B cell (primary cell): ENCODE measurements at regions not wholly inside any gene's neighbourhood (a gene's known extent, or its start where the extent isn't known, plus 50 kb on each side); places are given as distances from the start of the nearest gene placed in this dataset.

ENCODE experiments used
- ATAC-seq: fragments of 200-7000 bp; cut with Tn5 transposase; one replicate; pipeline ENCODE4 v1.10.0; 2021; ENCODE audit warnings: low read depth, mild to moderate bottlenecking, moderate number of reproducible peaks, moderate library complexity
- CTCF ChIA-PET: fragments of 350-600 bp; sonication (Branson Sonifier 250); formaldehyde crosslinking; loops from one replicate; lab custom pipeline; 2021; ENCODE audit warnings: antibody characterized with exemption, inconsistent platforms; lab: Charles Lee
- POLR2A ChIA-PET: fragments of 350-600 bp; sonication (Branson Sonifier 250); formaldehyde crosslinking; loops from one replicate; lab custom pipeline; 2021; ENCODE audit warnings: antibody characterized with exemption; lab: Charles Lee
- DNase-seq: peaks from one replicate; pipeline ENCODE4 v3.0.0; 2013
- H2AFZ ChIP-seq: 2 replicates; pipeline ENCODE4 v1.6.1; 2012; ENCODE audit warnings: mild to moderate bottlenecking, low read depth, low read length; ENCODE audit not compliant: insufficient read depth, poor library complexity, severe bottlenecking
- H3K27ac ChIP-seq, 2 donors: 1 replicate in 1 of 2; 2 replicates in 1 of 2; pipeline ENCODE4 v1.5.1; 2012 to 2013; ENCODE audit warnings: low read length in 2 of 2, mild to moderate bottlenecking in 2 of 2, moderate library complexity in 1 of 2
- H3K27me3 ChIP-seq, 4 experiments: fragments of 200-600 bp in 1 of 4; sonication (generic) in 1 of 4; replicated peaks in 1 of 4; 1 replicate in 2 of 4; 2 replicates in 2 of 4; pipeline versions ENCODE4 v1.6.1 to v1.7.0; 2013 to 2016; ENCODE audit warnings: low read length in 3 of 4, mild to moderate bottlenecking in 2 of 4, mixed read lengths in 1 of 4, moderate library complexity in 1 of 4; ENCODE audit not compliant: insufficient read depth in 4 of 4, control insufficient read depth in 3 of 4; ENCODE audit errors: control extremely low read depth in 1 of 4
- H3K36me3 ChIP-seq, 2 experiments: replicated peaks in 1 of 2; 1 replicate in 1 of 2; 2 replicates in 1 of 2; pipeline versions ENCODE4 v1.6.1 to v1.7.1; 2013; ENCODE audit warnings: low read length in 1 of 2; ENCODE audit not compliant: insufficient read depth in 2 of 2, control insufficient read depth in 1 of 2; ENCODE audit errors: control extremely low read depth in 1 of 2, extremely low read depth in 1 of 2
- H3K4me1 ChIP-seq, 2 donors: fragments of 200-600 bp in 1 of 2; sonication (generic) in 1 of 2; 1 replicate in 1 of 2; 2 replicates in 1 of 2; pipeline versions ENCODE4 v1.5.1 to v1.6.1; 2013 to 2017; ENCODE audit warnings: low read length in 2 of 2; ENCODE audit not compliant: control insufficient read depth in 2 of 2, insufficient read depth in 2 of 2
- H3K4me2 ChIP-seq: replicated peaks from 2 replicates; pipeline ENCODE3; 2012; ENCODE audit warnings: mild to moderate bottlenecking, low read depth, low read length; ENCODE audit not compliant: poor library complexity, severe bottlenecking
- H3K4me3 ChIP-seq, 5 experiments: fragments of 200-600 bp in 1 of 5; sonication (generic) in 1 of 5; 1 replicate in 3 of 5; 2 replicates in 2 of 5; pipeline versions ENCODE4 v1.5.1 to v1.7.0; 2011 to 2016; ENCODE audit warnings: low read length in 4 of 5, mild to moderate bottlenecking in 4 of 5, low read depth in 2 of 5, control low read depth in 1 of 5, moderate library complexity in 1 of 5; ENCODE audit not compliant: insufficient read depth in 1 of 5; ENCODE audit errors: control extremely low read depth in 1 of 5, extremely low read depth in 1 of 5
- H3K79me2 ChIP-seq: fragments of 200-600 bp; sonication (generic); one replicate; pipeline ENCODE4 v1.6.0; 2016; ENCODE audit warnings: low read length; ENCODE audit not compliant: control insufficient read depth, insufficient read depth
- H3K9ac ChIP-seq: fragments of 200-600 bp; sonication (generic); 2 replicates; pipeline ENCODE4 v1.6.1; 2017; ENCODE audit warnings: mild to moderate bottlenecking, low read length, moderate library complexity
- H3K9me3 ChIP-seq, 3 donors: one replicate each; pipeline versions ENCODE4 v1.6.1 to v1.7.1; 2013; ENCODE audit warnings: low read length in 2 of 3; ENCODE audit not compliant: control insufficient read depth in 2 of 3, insufficient read depth in 1 of 3; ENCODE audit errors: control extremely low read depth in 1 of 3
- H4K20me1 ChIP-seq: 2 replicates; pipeline ENCODE4 v1.6.0; 2012; ENCODE audit warnings: mild to moderate bottlenecking, low read length; ENCODE audit not compliant: insufficient read depth, control insufficient read depth, poor library complexity, severe bottlenecking
- H3K27ac Mint-ChIP-seq: one replicate; pipeline ENCODE4 v1.8.0; 2021; ENCODE audit warnings: mixed read lengths
- H3K27me3 Mint-ChIP-seq: one replicate; pipeline ENCODE4 v1.8.0; 2021; ENCODE audit warnings: mixed read lengths
- H3K4me1 Mint-ChIP-seq: one replicate; pipeline ENCODE4 v1.8.0; 2021; ENCODE audit warnings: mixed read lengths
- H3K4me3 Mint-ChIP-seq: one replicate; pipeline ENCODE4 v1.8.0; 2021; ENCODE audit warnings: mixed read lengths
- H3K9me3 Mint-ChIP-seq: one replicate; pipeline ENCODE4 v1.8.0; 2022; ENCODE audit warnings: mixed read lengths; ENCODE audit not compliant: insufficient read depth
- EZH2 ChIP-seq: IDR thresholded peaks from 2 replicates; pipeline ENCODE4 v1.6.1; 2012; ENCODE audit warnings: borderline replicate concordance, low read depth, mild to moderate bottlenecking, moderate library complexity, low read length; ENCODE audit not compliant: insufficient read depth, poor library complexity, severe bottlenecking
- WGBS: methylation state at CpG from one replicate; pipeline ENCODE4 v1.1.5; 2013; ENCODE audit warnings: missing lambda C conversion rate; ENCODE audit not compliant: insufficient coverage; 5-methylcytosine and 5-hydroxymethylcytosine counted together
- intact Hi-C: fragments of 100-400 bp; cut with micrococcal nuclease; formaldehyde crosslinking; loops from one replicate; pipeline ENCODE4 v1.10.0; 2022
- TF ChIP-seq, protein P1 (sequence below): fragments of 200-600 bp; IDR thresholded peaks from one replicate; pipeline ENCODE4 v1.8.0; 2022; ENCODE audit warnings: antibody characterized with exemption, mild to moderate bottlenecking

DNA sequence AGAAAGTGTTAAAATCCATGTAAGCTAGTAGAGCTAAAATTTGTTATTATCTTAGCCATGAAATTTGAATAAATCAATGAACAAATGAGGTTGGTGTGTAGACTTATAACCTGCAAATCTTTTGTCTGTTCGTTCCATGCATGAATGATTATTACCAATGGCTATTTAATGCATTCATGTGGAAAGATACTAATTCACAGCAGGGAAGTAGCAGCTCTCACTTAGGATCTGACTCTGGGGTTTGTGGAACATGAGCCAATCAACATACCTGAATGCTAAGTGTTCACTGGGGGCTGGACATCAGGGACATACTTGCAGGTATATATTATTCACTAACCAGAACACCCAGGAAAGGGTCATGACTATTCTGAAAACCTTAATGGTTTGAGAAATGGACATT is 444.1 kb downstream of the STIM2 start:
- Mint-ChIP-seq H3K9me3 (peaks cover 3% of the 10 kb centered on the region), H3K4me1 (no peaks in the 10 kb centered on the region), H3K27ac (no peak overlapping the region), H3K4me3 (no peak overlapping the region), H3K27me3 (peaks cover 7% of the 10 kb centered on the region)
- ATAC-seq, result no peak
- Histone ChIP-seq H3K36me3 (no peaks in the 10 kb centered on the region), H3K27me3 (no peaks in the 10 kb centered on the region), H3K9ac (no peak overlapping the region), H4K20me1 (no peaks in the 10 kb centered on the region), H3K79me2 (no peaks in the 10 kb centered on the region), H3K9me3 (peaks cover 0 to 12% (median 0%) of the 10 kb centered on the region in 3 donors), H3K4me1 (no peaks in the 10 kb centered on the region), H3K27ac (no peak overlapping the region), H2AFZ (no peak overlapping the region), H3K4me3 (no peak overlapping the region), H3K4me2 (no peak overlapping the region)
- POLR2A ChIA-PET, result no interaction called here
- intact Hi-C loops, result no loop called here
- CTCF ChIA-PET, result no interaction called here
- no CpG with 5 or more reads among the region's 1 CpG for WGBS
- TF ChIP-seq EZH2, result no peak
- TF ChIP-seq, protein P1, sequence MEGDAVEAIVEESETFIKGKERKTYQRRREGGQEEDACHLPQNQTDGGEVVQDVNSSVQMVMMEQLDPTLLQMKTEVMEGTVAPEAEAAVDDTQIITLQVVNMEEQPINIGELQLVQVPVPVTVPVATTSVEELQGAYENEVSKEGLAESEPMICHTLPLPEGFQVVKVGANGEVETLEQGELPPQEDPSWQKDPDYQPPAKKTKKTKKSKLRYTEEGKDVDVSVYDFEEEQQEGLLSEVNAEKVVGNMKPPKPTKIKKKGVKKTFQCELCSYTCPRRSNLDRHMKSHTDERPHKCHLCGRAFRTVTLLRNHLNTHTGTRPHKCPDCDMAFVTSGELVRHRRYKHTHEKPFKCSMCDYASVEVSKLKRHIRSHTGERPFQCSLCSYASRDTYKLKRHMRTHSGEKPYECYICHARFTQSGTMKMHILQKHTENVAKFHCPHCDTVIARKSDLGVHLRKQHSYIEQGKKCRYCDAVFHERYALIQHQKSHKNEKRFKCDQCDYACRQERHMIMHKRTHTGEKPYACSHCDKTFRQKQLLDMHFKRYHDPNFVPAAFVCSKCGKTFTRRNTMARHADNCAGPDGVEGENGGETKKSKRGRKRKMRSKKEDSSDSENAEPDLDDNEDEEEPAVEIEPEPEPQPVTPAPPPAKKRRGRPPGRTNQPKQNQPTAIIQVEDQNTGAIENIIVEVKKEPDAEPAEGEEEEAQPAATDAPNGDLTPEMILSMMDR, result no peak
- DNase-seq, result no peak

DNA sequence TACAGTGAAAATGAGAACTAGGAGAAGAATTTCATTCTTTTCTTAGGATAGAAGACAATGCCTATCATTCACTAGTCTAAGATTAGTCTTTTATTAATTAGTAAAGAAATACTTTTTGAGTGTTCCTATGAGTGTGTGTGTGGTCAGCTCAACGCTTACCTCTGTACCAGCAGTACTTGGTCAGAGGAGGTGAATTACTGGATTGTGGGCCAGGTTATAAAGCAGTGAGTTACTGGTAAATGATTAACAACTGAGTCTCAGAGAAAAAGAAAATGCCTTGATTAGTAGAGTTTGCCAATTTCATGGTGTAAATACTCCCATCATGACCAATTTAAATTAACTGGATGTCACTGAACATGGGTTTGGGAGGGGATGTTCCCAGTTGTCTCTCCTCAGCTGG is 444.6 kb downstream of the STIM2 start:
- H2AFZ ChIP-seq, result no peak overlapping the region
- H3K27ac Mint-ChIP-seq, result no peak overlapping the region
- intact Hi-C loops, result no loop called here
- no peak overlapping the region for H3K4me3 Mint-ChIP-seq
- no peaks in the 10 kb centered on the region for H3K79me2 ChIP-seq
- H3K27me3 Mint-ChIP-seq, result peaks cover 7% of the 10 kb centered on the region
- no peaks in the 10 kb centered on the region for H3K27me3 ChIP-seq
- peaks cover 3% of the 10 kb centered on the region for H3K9me3 Mint-ChIP-seq
- no peaks in the 10 kb centered on the region for H3K36me3 ChIP-seq
- TF ChIP-seq, protein P1, result no peak
- no peak for TF ChIP-seq EZH2
- WGBS, result no CpG with 5 or more reads among the region's 1 CpG
- no peak overlapping the region for H3K4me2 ChIP-seq
- H3K4me3 ChIP-seq, result no peak overlapping the region
- H3K27ac ChIP-seq, result no peak overlapping the region
- DNase-seq, result no peak
- no peaks in the 10 kb centered on the region for H4K20me1 ChIP-seq
- ChIA-PET POLR2A (no interaction called here), CTCF (no interaction called here)
- no peaks in the 10 kb centered on the region for H3K4me1 Mint-ChIP-seq
- ATAC-seq, result no peak
- H3K9ac ChIP-seq, result no peak overlapping the region
- H3K4me1 ChIP-seq, result no peaks in the 10 kb centered on the region
- peaks cover 0 to 9% (median 0%) of the 10 kb centered on the region in 3 donors for H3K9me3 ChIP-seq
